Testis (tissue), 2 donors: ENCODE measurements at regions not wholly inside any gene's neighbourhood (a gene's known extent, or its start where the extent isn't known, plus 50 kb on each side); places are given as distances from the start of the nearest gene placed in this dataset.

ENCODE experiments used
- POLR2A ChIP-seq: fragments of 450-650 bp; IDR thresholded peaks from one replicate; pipeline ENCODE4 v1.6.1; 2017; ENCODE audit warnings: antibody characterized with exemption, mild to moderate bottlenecking, moderate library complexity
- TF ChIP-seq, protein P1 (sequence below), 3 experiments: fragments of 450-650 bp in 2 of 3; fragments of 200-600 bp in 1 of 3; sonication (generic) in 1 of 3; IDR thresholded peaks; one replicate each; pipeline ENCODE4 v1.5.1; 2016 to 2019; ENCODE audit warnings: antibody characterized with exemption in 3 of 3, mild to moderate bottlenecking in 2 of 3, moderate library complexity in 1 of 3

DNA sequence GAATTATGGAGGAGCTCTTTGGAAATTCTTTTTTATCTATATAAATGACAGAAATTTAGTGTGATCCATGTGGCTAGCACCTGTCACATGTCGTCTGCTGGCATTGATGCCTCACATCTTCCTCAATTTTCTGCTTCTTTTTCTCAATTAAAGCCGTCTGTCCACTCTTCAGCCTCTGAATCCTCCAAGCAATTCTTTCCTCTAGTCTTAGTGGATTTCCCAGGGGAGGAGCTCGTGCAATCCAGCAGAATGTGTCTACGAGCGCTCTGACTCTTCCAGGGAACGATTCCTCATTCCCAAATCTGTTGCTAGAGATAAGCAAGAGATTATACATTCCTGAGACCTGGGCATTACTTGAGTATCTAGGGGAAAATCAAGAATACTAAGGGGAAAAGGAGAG lies 176.6 kb downstream of the EMP1 start:
- TF ChIP-seq, protein P1, sequence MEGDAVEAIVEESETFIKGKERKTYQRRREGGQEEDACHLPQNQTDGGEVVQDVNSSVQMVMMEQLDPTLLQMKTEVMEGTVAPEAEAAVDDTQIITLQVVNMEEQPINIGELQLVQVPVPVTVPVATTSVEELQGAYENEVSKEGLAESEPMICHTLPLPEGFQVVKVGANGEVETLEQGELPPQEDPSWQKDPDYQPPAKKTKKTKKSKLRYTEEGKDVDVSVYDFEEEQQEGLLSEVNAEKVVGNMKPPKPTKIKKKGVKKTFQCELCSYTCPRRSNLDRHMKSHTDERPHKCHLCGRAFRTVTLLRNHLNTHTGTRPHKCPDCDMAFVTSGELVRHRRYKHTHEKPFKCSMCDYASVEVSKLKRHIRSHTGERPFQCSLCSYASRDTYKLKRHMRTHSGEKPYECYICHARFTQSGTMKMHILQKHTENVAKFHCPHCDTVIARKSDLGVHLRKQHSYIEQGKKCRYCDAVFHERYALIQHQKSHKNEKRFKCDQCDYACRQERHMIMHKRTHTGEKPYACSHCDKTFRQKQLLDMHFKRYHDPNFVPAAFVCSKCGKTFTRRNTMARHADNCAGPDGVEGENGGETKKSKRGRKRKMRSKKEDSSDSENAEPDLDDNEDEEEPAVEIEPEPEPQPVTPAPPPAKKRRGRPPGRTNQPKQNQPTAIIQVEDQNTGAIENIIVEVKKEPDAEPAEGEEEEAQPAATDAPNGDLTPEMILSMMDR (IDR thresholded peaks at IDR 0.05), result no peak
- TF ChIP-seq POLR2A, result no peak
